NB4 (cell line): ENCODE measurements at regions not wholly inside any gene's neighbourhood (a gene's known extent, or its start where the extent isn't known, plus 50 kb on each side); places are given as distances from the start of the nearest gene placed in this dataset.

Source experiments
- DNase-seq: peaks from one replicate; pipeline ENCODE4 v3.0.0; 2010; ENCODE audit warnings: low read depth
- H3K4me3 ChIP-seq: one replicate; pipeline ENCODE4 v1.5.1; 2011; ENCODE audit warnings: mild to moderate bottlenecking, low read depth, low read length, moderate library complexity
- CTCF ChIP-seq: IDR thresholded peaks from one replicate; pipeline ENCODE4 v1.5.1; 2012; ENCODE audit warnings: low read depth, low read length
- MAX ChIP-seq: IDR thresholded peaks from 2 replicates; pipeline ENCODE4 v1.6.1; 2011; ENCODE audit warnings: low read depth, low read length
- MYC ChIP-seq: IDR thresholded peaks from 2 replicates; pipeline ENCODE4 v1.6.1; 2011; ENCODE audit warnings: low read depth, low read length
- POLR2A ChIP-seq: IDR thresholded peaks from 2 replicates; pipeline ENCODE4 v1.6.1; 2011; ENCODE audit warnings: mild to moderate bottlenecking; ENCODE audit not compliant: insufficient read length; ENCODE audit errors: extremely low read depth

GRCh38 chr3:161555320-161555719, 58.7 kb downstream of the OTOL1 start:
- no peak overlapping the region for H3K4me3 ChIP-seq
- no peak for DNase-seq
- TF ChIP-seq CTCF: no peak
- no peak for TF ChIP-seq MAX
- no peak for TF ChIP-seq MYC
- no peak for TF ChIP-seq POLR2A

GRCh38 chr3:161556533-161556932, 59.9 kb downstream of the OTOL1 start:
- H3K4me3 ChIP-seq: no peak overlapping the region
- no peak for DNase-seq
- TF ChIP-seq MAX (no peak), CTCF (no peak), MYC (no peak), POLR2A (no peak)

- H3K4me3 ChIP-seq: no peak overlapping the region
- DNase-seq: no peak
- no peak for TF ChIP-seq MAX
- no peak for TF ChIP-seq POLR2A
- no peak for TF ChIP-seq CTCF
- TF ChIP-seq MYC: no peak
Observed at GRCh38 chr3:161556941-161557340, 60.3 kb downstream of the OTOL1 start.

- TF ChIP-seq CTCF (no peak), MYC (no peak), POLR2A (no peak), MAX (no peak)
- H3K4me3 ChIP-seq: no peak overlapping the region
- DNase-seq: no peak
Observed at GRCh38 chr3:161557445-161558150, 61.0 kb downstream of the OTOL1 start.

- TF ChIP-seq CTCF (no peak), POLR2A (no peak), MYC (no peak), MAX (no peak)
- no peak for DNase-seq
- no peak overlapping the region for H3K4me3 ChIP-seq
Observed at GRCh38 chr3:161558236-161558635, 61.6 kb downstream of the OTOL1 start.
